ENCODE measurements at regions not wholly inside any gene's neighbourhood (a gene's known extent, or its start where the extent isn't known, plus 50 kb on each side); places are given as distances from the start of the nearest gene placed in this dataset.

DNA sequence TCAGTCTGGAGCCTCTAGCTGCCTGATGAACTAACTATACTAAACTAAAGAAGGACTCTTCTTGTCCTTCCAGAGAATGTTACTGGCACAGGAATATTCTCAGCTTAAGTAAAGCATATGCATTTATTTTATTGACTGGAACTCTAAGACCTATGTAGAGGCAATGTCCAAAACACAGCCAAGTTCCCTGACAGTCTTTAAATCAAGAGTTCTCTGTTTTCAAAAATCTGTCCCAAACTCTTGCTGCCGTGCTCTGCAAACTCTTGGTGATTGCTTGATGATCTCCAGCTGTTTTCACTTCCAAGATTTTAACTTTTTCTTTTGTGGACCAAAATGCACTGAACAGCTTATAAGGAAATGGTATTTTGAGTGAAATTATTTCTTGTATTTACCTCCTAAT lies 67.5 kb upstream of the DAAM1 start:
- no peaks in the 10 kb centered on the region for H3K9me3 Mint-ChIP-seq
- no peak overlapping the region for H3K27ac Mint-ChIP-seq
- TF ChIP-seq, protein P1, sequence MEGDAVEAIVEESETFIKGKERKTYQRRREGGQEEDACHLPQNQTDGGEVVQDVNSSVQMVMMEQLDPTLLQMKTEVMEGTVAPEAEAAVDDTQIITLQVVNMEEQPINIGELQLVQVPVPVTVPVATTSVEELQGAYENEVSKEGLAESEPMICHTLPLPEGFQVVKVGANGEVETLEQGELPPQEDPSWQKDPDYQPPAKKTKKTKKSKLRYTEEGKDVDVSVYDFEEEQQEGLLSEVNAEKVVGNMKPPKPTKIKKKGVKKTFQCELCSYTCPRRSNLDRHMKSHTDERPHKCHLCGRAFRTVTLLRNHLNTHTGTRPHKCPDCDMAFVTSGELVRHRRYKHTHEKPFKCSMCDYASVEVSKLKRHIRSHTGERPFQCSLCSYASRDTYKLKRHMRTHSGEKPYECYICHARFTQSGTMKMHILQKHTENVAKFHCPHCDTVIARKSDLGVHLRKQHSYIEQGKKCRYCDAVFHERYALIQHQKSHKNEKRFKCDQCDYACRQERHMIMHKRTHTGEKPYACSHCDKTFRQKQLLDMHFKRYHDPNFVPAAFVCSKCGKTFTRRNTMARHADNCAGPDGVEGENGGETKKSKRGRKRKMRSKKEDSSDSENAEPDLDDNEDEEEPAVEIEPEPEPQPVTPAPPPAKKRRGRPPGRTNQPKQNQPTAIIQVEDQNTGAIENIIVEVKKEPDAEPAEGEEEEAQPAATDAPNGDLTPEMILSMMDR (IDR thresholded peaks at IDR 0.05) = no peak
- no peak overlapping the region for H3K27ac ChIP-seq (ENCODE audit: low read length)
- no peaks in the 10 kb centered on the region for H3K27me3 ChIP-seq (ENCODE audit: control insufficient read depth, insufficient read depth, low read length)
- no peaks in the 10 kb centered on the region for H3K4me1 Mint-ChIP-seq
- H3K9me3 ChIP-seq (ENCODE audit: control insufficient read depth, insufficient read depth, low read length) = no peaks in the 10 kb centered on the region
- intact Hi-C loops (cut with micrococcal nuclease) = no loop called here
- no peak for ATAC-seq
- no peak for DNase-seq
- H3K4me3 ChIP-seq (ENCODE audit: low read length) = no peak overlapping the region
- H3K4me1 ChIP-seq (ENCODE audit: control insufficient read depth, insufficient read depth, low read length) = no peaks in the 10 kb centered on the region
- peaks cover 7 to 17% of the 10 kb centered on the region in 2 donors for H3K27me3 Mint-ChIP-seq (ENCODE audit: low read depth in 2 of 2)
- 54% methylated on average over 1 of the region's 1 CpG for WGBS (ENCODE audit: insufficient coverage)
- no peak overlapping the region for H3K4me3 Mint-ChIP-seq
- H3K36me3 Mint-ChIP-seq = no peaks in the 10 kb centered on the region
- H3K36me3 ChIP-seq (ENCODE audit: control insufficient read depth, insufficient read depth, low read length) = no peaks in the 10 kb centered on the region

DNA sequence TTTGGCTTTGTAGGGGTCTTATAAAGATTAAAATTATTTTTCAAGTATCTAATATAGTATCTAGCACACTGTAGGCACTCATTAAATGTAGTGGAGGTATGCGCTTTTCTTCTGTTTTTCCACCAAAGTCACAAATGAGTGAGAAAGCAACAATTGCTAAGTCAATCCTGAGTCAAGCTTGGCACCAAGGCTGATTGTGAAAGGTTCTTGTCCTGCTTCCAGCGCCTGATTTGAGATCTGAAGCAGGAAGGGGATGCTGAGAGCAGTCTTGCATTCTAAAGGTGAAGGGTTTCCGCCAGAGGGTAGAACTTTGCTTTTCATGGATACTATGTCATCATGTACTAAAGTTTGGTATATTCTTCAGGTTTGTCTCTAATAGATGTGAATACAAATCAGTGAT lies 64.9 kb upstream of the DAAM1 start:
- ATAC-seq = no peak
- Mint-ChIP-seq H3K4me1 (no peaks in the 10 kb centered on the region), H3K9me3 (no peaks in the 10 kb centered on the region), H3K36me3 (no peaks in the 10 kb centered on the region), H3K27me3 (ENCODE audit: low read depth in 2 of 2) (peaks cover 7 to 17% of the 10 kb centered on the region in 2 donors), H3K27ac (no peak overlapping the region), H3K4me3 (no peak overlapping the region)
- no peaks in the 10 kb centered on the region for H3K9me3 ChIP-seq (ENCODE audit: control insufficient read depth, insufficient read depth, low read length)
- WGBS (ENCODE audit: insufficient coverage) = 85% methylated on average over 3 of the region's 3 CpGs
- no peaks in the 10 kb centered on the region for H3K4me1 ChIP-seq (ENCODE audit: control insufficient read depth, insufficient read depth, low read length)
- TF ChIP-seq, protein P1 (IDR thresholded peaks at IDR 0.05) = no peak
- no peaks in the 10 kb centered on the region for H3K36me3 ChIP-seq (ENCODE audit: control insufficient read depth, insufficient read depth, low read length)
- intact Hi-C loops (cut with micrococcal nuclease) = no loop called here
- no peak for DNase-seq
- H3K4me3 ChIP-seq (ENCODE audit: low read length) = no peak overlapping the region
- H3K27me3 ChIP-seq (ENCODE audit: control insufficient read depth, insufficient read depth, low read length) = no peaks in the 10 kb centered on the region
- H3K27ac ChIP-seq (ENCODE audit: low read length) = no peak overlapping the region

DNA sequence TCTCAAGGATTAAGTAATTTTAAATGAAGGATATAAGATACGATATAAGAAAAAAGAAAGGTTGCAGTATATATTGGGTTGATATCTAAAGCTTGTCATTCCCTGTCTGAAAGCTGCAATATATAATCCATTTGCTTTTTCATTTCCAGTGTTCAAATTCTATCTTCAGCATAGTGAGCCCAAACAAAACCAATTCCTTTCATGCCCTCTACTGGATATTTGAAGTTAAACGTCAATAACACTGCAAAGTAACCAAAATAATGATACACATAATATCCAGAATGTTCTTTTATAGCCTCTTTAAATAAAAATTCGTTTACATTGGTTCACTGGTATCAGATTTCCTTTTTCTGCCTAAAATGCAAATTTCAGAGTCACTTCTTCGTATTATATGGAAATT lies 64.5 kb upstream of the DAAM1 start:
- 22% methylated on average over 2 of the region's 4 CpGs for WGBS (ENCODE audit: insufficient coverage)
- H3K9me3 ChIP-seq (ENCODE audit: control insufficient read depth, insufficient read depth, low read length) = no peaks in the 10 kb centered on the region
- no peaks in the 10 kb centered on the region for H3K27me3 ChIP-seq (ENCODE audit: control insufficient read depth, insufficient read depth, low read length)
- H3K4me3 ChIP-seq (ENCODE audit: low read length) = no peak overlapping the region
- H3K4me3 Mint-ChIP-seq = no peak overlapping the region
- no peaks in the 10 kb centered on the region for H3K36me3 Mint-ChIP-seq
- H3K4me1 Mint-ChIP-seq = no peaks in the 10 kb centered on the region
- H3K27ac ChIP-seq (ENCODE audit: low read length) = no peak overlapping the region
- H3K27ac Mint-ChIP-seq = no peak overlapping the region
- H3K36me3 ChIP-seq (ENCODE audit: control insufficient read depth, insufficient read depth, low read length) = no peaks in the 10 kb centered on the region
- no peaks in the 10 kb centered on the region for H3K9me3 Mint-ChIP-seq
- no peaks in the 10 kb centered on the region for H3K4me1 ChIP-seq (ENCODE audit: control insufficient read depth, insufficient read depth, low read length)
- DNase-seq (no peak), ATAC-seq (no peak)
- peaks cover 7 to 17% of the 10 kb centered on the region in 2 donors for H3K27me3 Mint-ChIP-seq (ENCODE audit: low read depth in 2 of 2)
- intact Hi-C loops (cut with micrococcal nuclease) = no loop called here
- TF ChIP-seq, protein P1 (IDR thresholded peaks at IDR 0.05) = no peak

DNA sequence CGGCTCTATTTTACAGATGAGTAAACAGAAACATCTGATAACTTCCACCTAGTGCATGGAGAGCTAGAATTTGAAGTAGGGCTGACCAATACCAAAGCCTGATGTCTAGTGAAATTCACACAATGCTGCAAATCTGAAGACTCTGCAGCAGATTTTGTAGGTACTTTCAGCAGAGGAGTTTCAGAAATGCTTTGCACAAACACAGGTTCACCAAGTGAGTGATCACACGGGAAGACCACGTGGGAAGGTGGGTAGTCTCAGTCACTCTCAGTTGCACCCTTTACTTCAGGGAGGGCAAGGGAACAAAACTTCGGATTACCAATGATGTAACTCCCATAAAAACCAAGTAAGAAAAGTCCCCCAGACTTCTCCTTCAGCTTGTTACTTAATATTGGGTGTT lies 63.3 kb upstream of the DAAM1 start:
- H3K27me3 Mint-ChIP-seq (ENCODE audit: low read depth in 2 of 2) = peaks cover 7 to 23% of the 10 kb centered on the region in 2 donors
- TF ChIP-seq, protein P1 (IDR thresholded peaks at IDR 0.05) = no peak
- no peaks in the 10 kb centered on the region for H3K4me1 Mint-ChIP-seq
- no peak overlapping the region for H3K4me3 ChIP-seq (ENCODE audit: low read length)
- no peak overlapping the region for H3K27ac Mint-ChIP-seq
- H3K27me3 ChIP-seq (ENCODE audit: control insufficient read depth, insufficient read depth, low read length) = no peaks in the 10 kb centered on the region
- H3K9me3 Mint-ChIP-seq = no peaks in the 10 kb centered on the region
- no peak overlapping the region for H3K4me3 Mint-ChIP-seq
- ATAC-seq (no peak), DNase-seq (no peak)
- intact Hi-C loops (cut with micrococcal nuclease) = loop anchor here (5.0 kb wide), 1 partner anchor 1057 kb away; no protein-coding TSS in a partner anchor
- no peaks in the 10 kb centered on the region for H3K9me3 ChIP-seq (ENCODE audit: control insufficient read depth, insufficient read depth, low read length)
- H3K4me1 ChIP-seq (ENCODE audit: control insufficient read depth, insufficient read depth, low read length) = no peaks in the 10 kb centered on the region
- H3K36me3 ChIP-seq (ENCODE audit: control insufficient read depth, insufficient read depth, low read length) = no peaks in the 10 kb centered on the region
- 93% methylated on average over 2 of the region's 4 CpGs for WGBS (ENCODE audit: insufficient coverage)
- H3K27ac ChIP-seq (ENCODE audit: low read length) = no peak overlapping the region
- H3K36me3 Mint-ChIP-seq = no peaks in the 10 kb centered on the region

All from natural killer cell (primary cell).